ENCODE measurements at regions not wholly inside any gene's neighbourhood (a gene's known extent, or its start where the extent isn't known, plus 50 kb on each side); places are given as distances from the start of the nearest gene placed in this dataset.

GRCh38 chr13:26811581-26811980 is 51.0 kb upstream of the GPR12 start:
- H3K27ac ChIP-seq (ENCODE audit: low read depth, low read length): no peak overlapping the region
- peaks cover 4 to 10% (median 5%) of the 10 kb centered on the region in 5 donors for H3K27me3 ChIP-seq (ENCODE audit: control insufficient read depth in 5 of 5, insufficient read depth in 4 of 5, low read length in 5 of 5)
- H3K36me3 ChIP-seq (ENCODE audit: control insufficient read depth in 5 of 5, insufficient read depth in 5 of 5, low read length in 5 of 5): no peaks in the 10 kb centered on the region
- H3K9me3 ChIP-seq (ENCODE audit: control insufficient read depth in 5 of 5, low read length in 5 of 5): no peaks in the 10 kb centered on the region
- H3K4me3 ChIP-seq (ENCODE audit: low read depth in 1 of 5, low read length in 5 of 5): no peak overlapping the region
- H3K4me1 ChIP-seq (ENCODE audit: control insufficient read depth in 5 of 5, insufficient read depth in 5 of 5, low read length in 5 of 5): no peaks in the 10 kb centered on the region
- no peak overlapping the region for H3K9ac ChIP-seq (ENCODE audit: low read length in 5 of 5)

Data from subcutaneous abdominal adipose tissue (tissue), 5 donors.